ENCODE measurements at regions not wholly inside any gene's neighbourhood (a gene's known extent, or its start where the extent isn't known, plus 50 kb on each side); places are given as distances from the start of the nearest gene placed in this dataset.
A peak's percentile ranks its signal among the peaks of the same experiment; 100 is the strongest.
"Not testable (repeated sequence)": the region's sequence is repeated elsewhere in the genome, so short reads cannot be mapped to it uniquely, and the experiment has no call there.

DNA sequence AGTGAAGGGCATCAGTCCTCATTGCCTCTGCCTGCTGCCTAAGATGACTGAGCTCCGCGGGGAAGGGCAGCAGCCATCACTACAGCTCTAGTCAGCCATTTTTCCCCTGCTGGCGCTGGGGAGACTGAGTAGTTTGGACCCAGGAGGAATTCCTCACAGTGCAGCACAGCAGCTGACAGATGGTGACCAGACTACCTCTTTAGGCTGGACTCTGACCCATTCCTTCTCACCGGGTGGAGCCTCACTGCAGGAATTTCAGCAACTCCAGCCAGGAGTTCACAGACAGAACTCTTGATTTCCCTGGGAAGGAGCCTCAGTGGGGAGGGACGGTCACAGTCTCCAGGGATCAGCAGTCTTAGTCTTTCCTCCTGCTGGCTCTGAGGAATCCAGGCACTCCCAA, 492.0 kb upstream of the MMS22L start:
- Histone ChIP-seq H3K4me3 (no peak overlapping the region), H3K9me3 (no peaks in the 10 kb centered on the region), H3K27ac (no peak overlapping the region), H3K27me3 (no peaks in the 10 kb centered on the region), H3K4me1 (no peaks in the 10 kb centered on the region), H3K36me3 (no peaks in the 10 kb centered on the region)
- intact Hi-C loops (cut with DNase I), result no loop called here
- WGBS, 4 donors, result 71 to 74% (median 73%) methylated on average over 5 of the region's 5 CpGs
- DNase-seq, result no peak
- TF ChIP-seq, protein P1, sequence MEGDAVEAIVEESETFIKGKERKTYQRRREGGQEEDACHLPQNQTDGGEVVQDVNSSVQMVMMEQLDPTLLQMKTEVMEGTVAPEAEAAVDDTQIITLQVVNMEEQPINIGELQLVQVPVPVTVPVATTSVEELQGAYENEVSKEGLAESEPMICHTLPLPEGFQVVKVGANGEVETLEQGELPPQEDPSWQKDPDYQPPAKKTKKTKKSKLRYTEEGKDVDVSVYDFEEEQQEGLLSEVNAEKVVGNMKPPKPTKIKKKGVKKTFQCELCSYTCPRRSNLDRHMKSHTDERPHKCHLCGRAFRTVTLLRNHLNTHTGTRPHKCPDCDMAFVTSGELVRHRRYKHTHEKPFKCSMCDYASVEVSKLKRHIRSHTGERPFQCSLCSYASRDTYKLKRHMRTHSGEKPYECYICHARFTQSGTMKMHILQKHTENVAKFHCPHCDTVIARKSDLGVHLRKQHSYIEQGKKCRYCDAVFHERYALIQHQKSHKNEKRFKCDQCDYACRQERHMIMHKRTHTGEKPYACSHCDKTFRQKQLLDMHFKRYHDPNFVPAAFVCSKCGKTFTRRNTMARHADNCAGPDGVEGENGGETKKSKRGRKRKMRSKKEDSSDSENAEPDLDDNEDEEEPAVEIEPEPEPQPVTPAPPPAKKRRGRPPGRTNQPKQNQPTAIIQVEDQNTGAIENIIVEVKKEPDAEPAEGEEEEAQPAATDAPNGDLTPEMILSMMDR (IDR thresholded peaks at IDR 0.05), result no peak
- TF ChIP-seq POLR2A (IDR thresholded peaks at IDR 0.05), result no peak
- ATAC-seq, result peak in 1 of 4 donors; percentile 38

DNA sequence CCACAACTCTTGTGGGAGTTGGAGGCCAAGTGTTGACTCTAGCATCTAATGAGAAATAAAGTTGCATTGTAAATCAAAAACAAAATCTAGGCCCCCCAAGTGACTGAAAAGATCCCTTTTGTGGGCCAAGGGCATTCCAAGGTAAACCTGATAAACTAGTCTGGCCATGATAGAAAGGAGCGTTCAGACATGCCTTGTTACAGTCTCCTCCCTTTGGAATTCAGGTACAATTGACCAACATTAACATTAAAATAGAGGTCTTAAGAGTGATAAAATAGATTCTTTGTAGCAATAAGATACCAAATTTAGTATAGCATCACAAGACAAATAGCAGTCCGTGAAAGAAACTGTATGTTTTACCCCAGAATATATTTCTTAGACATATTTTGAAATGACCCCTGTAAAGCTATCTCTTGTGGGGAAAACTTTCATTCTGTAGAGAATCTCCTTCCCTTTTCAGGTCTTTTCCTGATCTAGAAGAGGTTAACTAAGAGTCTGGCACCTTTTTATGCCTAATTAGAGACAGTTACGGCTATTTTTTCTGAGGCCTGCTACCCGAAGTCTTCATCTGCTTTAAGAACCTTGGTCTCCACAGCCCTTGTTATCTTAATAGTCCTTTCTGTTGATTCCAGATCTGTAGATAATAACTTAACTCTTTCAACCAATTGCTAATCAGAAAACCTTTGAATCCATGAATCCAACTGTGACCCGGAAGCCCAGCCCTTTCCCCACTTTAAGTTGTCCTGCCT, 495.4 kb upstream of the MMS22L start:
- Histone ChIP-seq H3K27me3 (no peaks in the 10 kb centered on the region), H3K36me3 (no peaks in the 10 kb centered on the region), H3K4me1 (no peaks in the 10 kb centered on the region), H3K27ac (no peak overlapping the region), H3K4me3 (no peak overlapping the region), H3K9me3 (no peaks in the 10 kb centered on the region)
- no peak for ATAC-seq
- no peak for DNase-seq
- intact Hi-C loops (cut with DNase I), result no loop called here
- 70 to 76% (median 72%) methylated on average over 5 of the region's 5 CpGs for WGBS, 4 donors
- TF ChIP-seq, protein P1 (IDR thresholded peaks at IDR 0.05), result no peak
- no peak for TF ChIP-seq POLR2A (IDR thresholded peaks at IDR 0.05)

DNA sequence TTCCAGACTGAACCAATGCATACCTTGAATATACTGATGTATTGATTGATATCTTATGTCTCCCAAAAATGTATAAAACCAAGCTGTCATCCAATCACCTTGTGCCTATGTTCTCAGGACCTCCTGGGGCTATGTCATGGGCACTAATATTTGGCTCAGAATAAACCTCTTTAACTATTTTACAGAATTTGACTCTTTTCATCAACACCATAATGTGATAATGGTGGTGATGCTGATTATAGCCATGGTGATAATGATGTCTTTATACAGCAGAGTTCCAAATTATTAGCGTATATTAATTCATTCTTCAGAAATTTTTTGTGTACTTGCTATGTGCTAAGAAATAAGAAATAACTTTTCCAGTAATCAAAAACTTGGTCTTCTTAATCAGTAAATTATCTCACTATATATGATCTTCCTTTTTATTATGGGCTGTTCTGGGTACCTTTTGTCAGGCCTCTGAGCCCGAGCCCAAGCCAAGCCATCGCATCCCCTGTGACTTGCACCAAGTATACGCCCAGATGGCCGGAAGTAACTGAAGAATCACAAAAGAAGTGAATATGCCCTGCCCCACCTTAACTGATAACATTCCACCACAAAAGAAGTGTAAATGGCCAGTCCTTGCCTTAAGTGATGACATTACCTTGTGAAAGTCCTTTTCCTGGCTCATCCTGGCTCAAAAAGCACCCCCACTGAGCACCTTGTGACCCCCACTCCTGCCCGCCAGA, 496.2 kb upstream of the MMS22L start:
- H3K36me3 ChIP-seq; H3K27me3 ChIP-seq; intact Hi-C loops (cut with DNase I); H3K9me3 ChIP-seq; H3K27ac ChIP-seq; DNase-seq; H3K4me1 ChIP-seq; ATAC-seq; H3K4me3 ChIP-seq: not testable (repeated sequence)
- WGBS, 4 donors, result 81 to 93% (median 85%) methylated on average over 5 of the region's 6 CpGs

DNA sequence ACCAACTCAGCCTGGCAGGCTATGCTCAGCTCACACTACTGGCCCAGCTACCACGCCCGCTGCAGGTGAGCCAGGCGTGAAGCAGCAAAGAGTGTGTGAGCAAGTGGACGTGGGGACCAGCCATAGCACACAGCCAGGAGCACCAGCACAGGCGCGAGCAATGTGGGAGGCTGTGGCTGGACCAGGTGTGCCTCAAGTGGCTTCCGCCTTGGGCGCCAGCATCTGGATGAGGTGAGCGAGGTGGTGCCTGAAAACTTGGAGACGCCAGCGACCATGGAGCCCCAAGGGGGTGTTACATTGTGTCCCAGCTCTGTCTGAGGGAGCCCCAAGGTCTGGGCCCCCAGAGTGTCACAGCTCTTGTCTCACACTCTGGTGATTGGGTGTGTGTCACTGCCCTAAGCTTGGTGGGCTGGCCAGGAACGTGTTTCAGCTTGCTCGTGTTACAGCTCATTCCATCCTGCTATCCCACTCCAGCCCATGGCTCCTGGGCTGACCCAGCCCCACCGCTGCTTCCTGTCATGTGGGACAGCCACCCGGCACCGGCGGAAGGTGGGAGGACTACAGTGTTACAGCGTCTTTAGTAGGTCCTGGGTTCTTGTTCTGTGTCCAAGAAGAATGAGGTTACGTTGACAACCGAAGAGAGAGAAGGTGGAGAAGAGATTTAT, 508.0 kb upstream of the MMS22L start:
- H3K27ac ChIP-seq, result no peak overlapping the region
- no peaks in the 10 kb centered on the region for H3K36me3 ChIP-seq
- ATAC-seq (no peak), DNase-seq (peak in 1 of 5 donors; percentile 16)
- TF ChIP-seq POLR2A (IDR thresholded peaks at IDR 0.05), result no peak
- TF ChIP-seq, protein P1 (IDR thresholded peaks at IDR 0.05), result no peak
- no peaks in the 10 kb centered on the region for H3K27me3 ChIP-seq
- H3K9me3 ChIP-seq, result peaks cover 0 to 6% (median 0%) of the 10 kb centered on the region in 12 donors
- H3K4me1 ChIP-seq, result no peaks in the 10 kb centered on the region
- 84 to 91% (median 89%) methylated on average over 18 to 20 of the region's 20 CpGs for WGBS, 4 donors
- no peak overlapping the region for H3K4me3 ChIP-seq
- intact Hi-C loops (cut with DNase I), result no loop called here
